SK-N-MC (cell line): ENCODE measurements at regions not wholly inside any gene's neighbourhood (a gene's known extent, or its start where the extent isn't known, plus 50 kb on each side); places are given as distances from the start of the nearest gene placed in this dataset.

ENCODE experiments used
- FOXP2 ChIP-seq: optimal IDR thresholded peaks from 2 replicates; pipeline ENCODE3; 2011; ENCODE audit warnings: mild to moderate bottlenecking, moderate library complexity; ENCODE audit not compliant: insufficient read depth; ENCODE audit errors: extremely low read length, control extremely low read depth
- POLR2AphosphoS5 ChIP-seq: IDR thresholded peaks from 2 replicates; pipeline ENCODE4 v1.6.1; 2012; ENCODE audit warnings: mild to moderate bottlenecking, low read depth, low read length, borderline replicate concordance

GRCh38 chr9:115398313-115398650 lies 280.3 kb upstream of the TNC start:
- TF ChIP-seq POLR2AphosphoS5 (no peak), FOXP2 (no peak)
